Pons (tissue), 1 donor: ENCODE measurements at regions not wholly inside any gene's neighbourhood (a gene's known extent, or its start where the extent isn't known, plus 50 kb on each side); places are given as distances from the start of the nearest gene placed in this dataset.
A peak's percentile ranks its signal among the peaks of the same experiment; 100 is the strongest.

Source experiments
- DNase-seq: peaks from one replicate; pipeline ENCODE4 v3.0.0-alpha.2; 2016; ENCODE audit warnings: low spot score

DNA sequence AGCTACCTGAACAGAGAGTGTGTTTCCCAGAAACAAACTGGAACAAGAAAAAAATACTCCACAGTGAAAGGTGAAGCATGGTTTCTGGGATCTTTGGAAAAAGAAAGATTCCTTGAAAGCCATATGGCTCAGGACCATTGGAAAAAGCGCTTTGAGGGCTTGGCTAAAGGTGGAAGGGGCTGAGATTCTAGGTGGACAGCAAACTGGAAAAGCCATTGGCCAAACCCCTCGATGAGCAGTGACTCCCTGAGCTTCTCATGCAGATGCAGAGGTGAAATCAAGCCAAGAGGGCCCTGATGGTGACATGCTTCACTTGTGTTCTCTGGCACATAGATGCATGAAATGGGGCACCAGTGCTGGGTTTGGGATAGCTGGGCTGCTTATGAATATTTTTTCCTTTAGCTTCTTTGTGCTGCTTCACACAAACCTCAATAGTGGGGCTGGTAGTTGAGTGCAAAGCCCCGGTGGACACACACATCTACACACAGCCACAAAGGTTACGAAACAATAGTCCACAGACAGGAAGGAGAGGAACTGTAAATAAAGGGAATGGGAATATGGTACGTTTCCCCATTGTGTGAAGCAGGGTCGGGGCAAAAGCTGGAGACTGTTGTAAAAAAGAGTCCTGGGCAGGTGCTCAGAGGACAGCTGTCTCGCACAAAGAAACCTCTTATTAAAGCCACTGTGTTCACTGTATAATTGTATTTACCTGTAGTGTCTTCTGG is 117.8 kb downstream of the FOXA2 start:
- no peak for DNase-seq

- DNase-seq: no peak
These were observed 118.5 kb downstream of the FOXA2 start for GRCh38 chr20:22465622-22466446.

DNA sequence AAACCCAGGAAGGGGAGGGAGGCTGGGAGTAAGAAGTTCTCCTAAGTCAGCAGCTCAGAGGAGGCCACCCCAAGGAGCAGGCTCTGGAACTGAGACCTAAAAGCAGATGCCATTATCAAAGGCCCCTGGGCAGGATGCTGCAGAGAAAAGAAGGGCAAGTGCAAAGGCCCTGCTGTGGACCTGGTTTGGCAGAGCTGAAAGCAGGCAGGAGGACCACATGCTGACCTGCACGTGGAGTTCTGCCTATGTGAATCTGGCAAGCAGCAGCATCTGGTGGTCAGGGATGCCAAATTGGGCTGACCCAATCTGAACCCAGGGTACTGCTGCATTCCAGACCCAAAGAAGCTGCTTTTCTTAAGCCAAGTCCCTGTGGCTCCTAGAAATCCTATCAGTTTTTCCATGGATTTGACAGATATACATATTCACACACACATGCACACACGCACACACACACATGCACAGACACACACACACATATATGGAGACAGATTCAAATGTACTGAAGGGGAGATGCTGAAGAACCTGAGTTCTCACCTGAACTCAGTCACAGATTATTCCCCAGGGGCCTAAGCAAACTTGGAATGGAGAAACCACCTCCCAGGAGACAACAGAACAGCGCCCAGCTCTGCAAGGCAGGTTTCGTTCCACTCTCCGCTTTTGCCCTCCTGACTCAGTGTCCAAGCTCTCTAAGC is 119.9 kb downstream of the FOXA2 start:
- no peak for DNase-seq

DNA sequence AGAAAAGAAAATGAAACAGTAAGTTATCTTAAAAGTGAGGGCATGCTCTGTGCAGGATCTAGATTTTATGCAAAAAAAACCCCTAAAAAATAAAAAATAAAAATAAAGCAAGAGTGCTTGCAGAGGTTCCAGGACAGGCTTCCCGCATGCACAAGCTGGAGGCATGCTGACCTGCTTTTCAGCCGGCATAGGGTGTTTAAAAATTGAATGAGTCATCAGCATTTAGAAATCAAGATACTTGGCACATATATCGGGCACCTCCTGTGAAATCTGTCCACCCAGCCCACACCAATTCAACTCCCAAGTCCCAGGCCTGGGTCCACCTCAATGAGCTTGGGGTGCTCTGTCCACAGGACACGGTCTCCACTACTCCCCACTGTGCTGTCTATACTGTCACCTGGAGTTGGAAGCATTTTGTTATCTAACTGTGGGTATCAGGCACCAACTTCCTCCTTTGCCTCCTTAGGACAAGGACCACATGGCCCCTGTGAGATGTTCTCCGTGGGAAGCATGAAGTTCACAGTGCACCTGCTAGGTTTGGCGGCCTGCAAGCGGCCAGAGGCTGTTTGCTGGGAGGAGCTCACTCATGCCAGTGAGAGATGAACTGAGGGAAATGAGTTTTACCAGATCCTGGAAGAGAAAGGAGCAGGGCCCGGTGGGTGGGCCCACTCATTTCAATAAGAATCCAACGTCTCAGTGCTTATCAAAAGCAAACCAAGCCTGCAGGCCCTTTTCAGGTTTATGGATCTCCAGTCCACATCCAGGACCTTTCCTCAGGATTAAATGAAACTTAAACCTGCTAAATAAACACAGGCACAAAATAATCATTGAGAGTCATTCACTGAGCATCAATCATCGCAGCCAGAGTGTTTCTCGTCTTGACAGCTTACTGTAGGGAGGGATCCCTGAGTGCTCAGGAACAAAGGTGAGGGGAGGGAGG is 121.1 kb downstream of the FOXA2 start:
- DNase-seq: no peak

- no peak for DNase-seq
These were observed 123.6 kb downstream of the FOXA2 start for GRCh38 chr20:22460803-22461202.

- DNase-seq: no peak
These were observed 124.1 kb downstream of the FOXA2 start for GRCh38 chr20:22460231-22460630.

GRCh38 chr20:22459754-22460153 is 124.6 kb downstream of the FOXA2 start:
- DNase-seq: no peak

- DNase-seq: no peak
These were observed 128.3 kb downstream of the FOXA2 start for GRCh38 chr20:22456109-22456508.

DNA sequence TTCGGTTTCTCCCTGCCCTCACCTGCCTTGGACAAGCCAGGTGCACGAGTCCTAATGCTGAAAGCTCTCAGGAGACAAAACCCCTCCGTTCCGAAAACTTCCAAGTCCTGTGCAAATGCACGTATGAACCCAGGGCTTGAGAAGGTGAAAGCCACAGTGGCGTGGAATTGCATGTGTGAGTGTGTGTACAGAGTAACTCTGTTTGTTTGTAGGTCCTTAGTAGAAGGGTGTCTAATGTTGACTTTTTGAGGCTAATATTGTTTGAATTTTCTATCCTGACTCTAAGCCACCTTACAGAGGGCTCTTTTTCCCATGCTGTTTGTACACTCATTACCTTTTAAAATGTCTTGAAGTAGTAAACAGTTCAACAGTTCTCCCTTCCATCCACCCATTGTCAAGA is 129.1 kb downstream of the FOXA2 start:
- DNase-seq: no peak

DNA sequence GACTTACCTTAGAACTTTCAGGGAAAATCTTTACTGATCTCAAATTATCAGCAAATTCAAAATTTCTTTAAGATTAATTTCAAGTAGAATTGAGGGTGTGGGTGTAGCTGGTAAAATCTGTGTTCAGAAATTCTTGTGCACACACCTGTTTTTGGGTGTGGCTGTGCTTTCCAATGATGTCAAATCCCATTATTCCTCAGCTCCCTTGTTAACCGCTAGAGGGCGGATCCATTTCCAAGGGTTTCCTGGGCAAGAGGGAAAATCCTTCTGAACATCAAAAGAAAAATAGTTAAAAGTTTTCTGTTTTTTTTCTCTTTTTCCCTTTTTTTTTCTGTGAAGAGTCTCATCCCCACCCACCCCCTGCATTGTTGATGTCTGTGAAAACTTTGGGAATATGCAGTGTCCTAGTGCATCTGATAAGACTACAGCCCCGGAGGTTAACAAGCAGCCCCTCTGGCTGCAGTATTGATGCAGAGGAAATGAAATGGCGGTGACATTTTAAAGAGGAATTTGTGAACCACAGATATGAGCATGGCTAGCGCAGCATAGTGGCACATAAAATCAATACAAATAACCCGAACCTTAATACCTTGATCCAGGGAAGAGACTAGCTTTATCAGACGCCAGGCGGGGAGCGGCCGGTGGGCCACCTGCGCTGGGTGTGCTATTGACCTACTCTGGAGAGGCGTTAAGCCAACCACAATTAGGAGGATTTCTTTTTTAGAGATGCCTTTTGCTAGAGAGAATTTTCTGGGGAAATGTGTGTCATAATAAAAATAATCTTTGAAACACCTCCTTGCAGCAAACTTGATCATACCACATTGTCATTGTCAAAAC is 130.9 kb downstream of the FOXA2 start:
- DNase-seq: peak; percentile 6

DNA sequence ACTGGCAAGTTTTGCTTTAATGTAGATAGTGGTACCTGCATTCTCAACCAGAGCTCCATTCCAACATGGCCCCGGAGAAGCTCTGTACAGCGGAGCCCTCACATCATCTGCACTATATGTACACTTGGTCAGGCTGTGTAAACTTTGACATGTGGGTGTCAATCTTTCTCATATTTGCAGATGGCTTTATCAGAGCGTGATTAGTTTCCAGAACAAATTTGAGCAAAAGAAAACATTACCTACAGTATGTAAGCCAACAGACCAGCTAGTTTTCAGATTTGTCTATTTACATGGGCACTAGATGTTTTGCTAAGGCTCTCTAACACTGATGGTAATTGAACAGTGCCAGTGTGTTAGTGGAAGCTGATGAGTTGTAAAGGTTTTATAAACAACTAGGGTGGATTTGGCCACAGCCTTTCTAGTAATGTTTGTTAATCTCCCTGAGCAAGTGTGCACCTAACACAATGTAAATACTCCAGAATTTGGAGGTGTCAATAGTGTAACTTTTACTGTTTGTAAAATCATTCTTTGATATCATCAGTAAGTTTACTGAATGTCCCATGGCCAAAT is 131.8 kb downstream of the FOXA2 start:
- DNase-seq: no peak

GRCh38 chr20:22450537-22450936 is 133.8 kb downstream of the FOXA2 start:
- DNase-seq: no peak

DNA sequence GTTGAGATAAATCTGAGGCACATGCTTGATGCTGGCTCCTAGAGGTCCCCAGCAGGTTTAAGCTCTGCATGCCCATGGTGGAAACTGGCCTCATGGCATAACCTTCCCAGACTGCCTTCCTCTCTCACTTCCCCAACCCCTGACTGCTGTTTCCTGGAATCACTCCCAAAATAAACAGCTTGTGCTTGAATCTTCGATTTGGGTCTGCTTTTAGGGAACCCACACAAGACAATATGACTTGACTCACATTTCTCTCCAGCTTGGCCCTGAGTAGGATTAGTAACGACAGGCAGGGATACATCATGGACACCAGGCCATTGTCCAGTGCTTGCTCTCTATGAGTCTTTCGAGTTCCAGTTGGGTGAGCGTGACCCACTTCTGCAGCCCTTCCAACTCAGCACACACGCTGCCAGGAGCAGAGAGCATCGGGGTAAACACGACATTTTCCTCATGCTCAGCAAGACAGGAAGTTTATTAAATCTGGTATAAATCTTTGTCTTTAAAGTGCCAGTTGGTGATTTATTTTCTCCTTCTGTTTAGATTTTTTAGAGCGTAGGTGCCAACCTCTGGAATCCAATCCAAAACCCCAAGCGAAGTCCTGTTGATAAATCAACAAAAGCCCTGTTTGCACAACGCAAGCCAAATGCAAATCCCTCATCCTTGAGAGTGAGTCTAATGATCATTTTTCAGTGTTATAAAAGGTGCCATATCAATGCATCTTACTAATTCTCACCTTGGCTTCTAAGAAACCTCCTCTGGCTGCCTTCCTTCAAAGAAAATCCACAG is 135.0 kb downstream of the FOXA2 start:
- DNase-seq: peak; percentile 70

DNA sequence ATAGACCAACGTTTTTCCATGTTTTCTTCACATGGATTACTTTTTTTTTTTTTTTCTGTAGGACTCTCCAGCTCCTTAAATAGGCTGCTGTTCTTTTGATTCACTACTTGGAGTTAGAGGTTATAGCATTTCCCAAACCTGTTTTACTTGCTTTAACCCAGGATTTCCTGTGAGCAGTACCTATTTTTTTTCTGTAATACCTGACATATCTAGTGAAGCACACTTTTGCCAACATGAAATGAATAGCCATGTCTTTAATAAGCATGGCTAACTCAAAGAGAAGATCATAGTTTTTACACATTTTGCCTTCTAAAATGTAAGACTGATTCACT is 137.0 kb downstream of the FOXA2 start:
- DNase-seq: no peak

DNA sequence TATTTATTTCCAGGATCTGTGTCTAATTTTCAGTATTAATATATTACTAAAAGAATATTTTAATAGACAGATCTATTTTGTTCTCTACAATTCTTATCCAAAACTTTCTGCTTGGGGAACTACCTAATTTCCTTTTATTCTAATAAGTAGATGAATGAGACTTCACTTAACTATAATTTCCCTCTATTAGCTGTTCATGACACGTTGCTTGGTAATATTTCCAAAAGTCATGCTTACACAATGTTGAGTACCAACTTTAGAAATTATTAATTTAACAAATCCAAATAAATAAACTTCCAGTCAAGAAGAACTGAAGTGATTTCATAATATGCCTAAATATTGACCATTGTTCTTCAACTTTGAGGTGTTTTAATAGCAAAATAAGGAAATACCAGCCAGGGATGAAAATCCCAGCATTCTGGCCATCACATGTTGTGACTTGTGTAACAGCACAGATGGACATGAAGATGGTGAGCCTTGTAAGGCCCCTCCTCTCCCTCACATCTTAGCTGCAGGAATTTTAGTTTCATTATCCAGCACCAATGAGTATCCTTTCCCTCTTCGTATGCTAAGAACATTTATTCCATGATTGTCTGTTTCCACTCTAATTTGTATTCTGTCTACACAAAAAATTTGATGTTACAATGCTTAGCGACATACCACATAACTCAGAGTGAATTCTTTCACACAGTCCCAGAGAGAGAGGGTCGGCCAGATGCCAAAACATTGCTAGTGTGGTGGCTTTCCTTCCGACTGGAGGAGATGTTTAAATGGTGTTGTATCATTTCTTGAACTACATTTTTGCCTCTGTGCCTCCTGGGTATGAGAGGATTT is 137.5 kb downstream of the FOXA2 start:
- DNase-seq: no peak

- no peak for DNase-seq
These were observed 142.1 kb downstream of the FOXA2 start for GRCh38 chr20:22442318-22442717.

DNA sequence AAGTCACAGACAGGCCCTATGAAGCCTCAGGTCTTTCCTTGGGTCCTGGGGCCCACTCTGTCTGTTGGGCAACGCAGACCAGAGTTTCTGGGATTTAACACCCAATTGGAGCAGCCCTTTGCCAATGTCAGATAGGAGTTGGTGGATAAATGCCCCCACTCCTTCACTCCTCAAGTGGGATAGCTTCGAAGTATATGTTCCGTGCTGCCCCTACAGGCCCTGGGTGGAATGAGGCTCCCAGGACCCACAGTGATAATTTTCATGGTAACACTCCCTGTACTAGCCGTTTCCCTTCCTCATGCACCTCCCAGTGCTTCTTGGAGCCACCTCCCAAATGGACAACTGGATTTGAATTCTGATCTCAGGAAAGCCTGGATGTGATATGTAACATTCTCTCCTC is 145.4 kb downstream of the FOXA2 start:
- DNase-seq: no peak

GRCh38 chr20:22438346-22438745 is 146.0 kb downstream of the FOXA2 start:
- DNase-seq: no peak

DNA sequence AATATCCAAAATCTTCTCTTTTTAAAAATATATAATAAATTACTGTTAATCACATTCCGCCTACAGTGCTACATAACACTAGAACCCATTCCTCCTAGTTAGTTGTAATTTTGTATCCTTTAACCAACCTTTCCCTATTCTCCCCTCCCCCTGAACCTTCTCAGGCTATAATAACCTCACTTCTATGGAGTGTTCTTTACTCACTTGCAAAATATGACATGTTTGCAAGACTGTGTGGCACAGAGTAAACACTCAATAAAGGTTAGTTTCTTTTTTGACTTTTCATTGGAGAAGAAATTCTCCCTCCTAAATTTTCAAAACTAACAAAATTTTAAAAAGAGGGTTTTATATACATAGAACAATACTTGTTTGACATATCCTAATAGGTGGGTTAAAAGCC is 147.0 kb downstream of the FOXA2 start:
- no peak for DNase-seq
